GM12878 (cell line): ENCODE measurements at regions not wholly inside any gene's neighbourhood (a gene's known extent, or its start where the extent isn't known, plus 50 kb on each side); places are given as distances from the start of the nearest gene placed in this dataset.

Source experiments
- ATAC-seq: fragments of 200-7000 bp; cut with Tn5 transposase; 3 replicates; pipeline ENCODE4 v1.9.1; 2020; ENCODE audit warnings: mild to moderate bottlenecking, moderate library complexity
- BruUV-seq: library from RNA; stranded (reverse); fragments of 400-500 nt; replicated peaks from 2 replicates; lab custom pipeline; 2021; lab: Mats Ljungman, UMichigan
- CTCF ChIA-PET: fragments of 300-600 bp; sonication (Branson Sonifier 250); formaldehyde crosslinking; extraction: SDS; loops from one replicate; lab custom pipeline; 2021; ENCODE audit warnings: inconsistent platforms; lab: Yijun Ruan, JAX
- POLR2A ChIA-PET: fragments of 350-600 bp; formaldehyde crosslinking; extraction: SDS; loops from one replicate; lab custom pipeline; 2021; ENCODE audit warnings: inconsistent platforms; lab: Charles Lee
- RAD21 ChIA-PET: fragments of 300-600 bp; sonication (Branson Sonifier 250); formaldehyde crosslinking; loops from one replicate; lab custom pipeline; 2023; ENCODE audit warnings: antibody characterized with exemption; ENCODE audit not compliant: unreplicated experiment; lab: Charles Lee
- SMC1A ChIA-PET: fragments of 300-600 bp; sonication (Branson Sonifier 250); formaldehyde crosslinking; loops from one replicate; lab custom pipeline; 2023; ENCODE audit not compliant: unreplicated experiment, uncharacterized antibody; lab: Charles Lee
- DNase-seq: peaks from one replicate; pipeline ENCODE4 v3.0.0-alpha.2; 2011; ENCODE audit warnings: low read depth, low spot score
- FAIRE-seq: peaks from 3 replicates; lab custom pipeline; 2011; peaks lifted over from hg19 to GRCh38; lab: Jason Lieb, UNC
- H2AFZ ChIP-seq: 2 replicates; pipeline ENCODE4 v1.6.0; 2011; ENCODE audit warnings: low read depth, low read length, control low read depth; ENCODE audit not compliant: control insufficient read depth
- H3K27ac ChIP-seq: 2 replicates; pipeline ENCODE4 v1.5.1; 2011; ENCODE audit warnings: control low read depth; ENCODE audit not compliant: control insufficient read depth, insufficient read depth
- H3K27me3 ChIP-seq, 2 experiments: replicated peaks in 1 of 2; 2 replicates each; pipeline versions ENCODE4 v1.6.0 to v1.6.1; 2011; ENCODE audit warnings: low read length in 1 of 2; ENCODE audit not compliant: control insufficient read depth in 2 of 2, insufficient read depth in 2 of 2
- H3K36me3 ChIP-seq, 2 experiments: 2 replicates each; pipeline ENCODE4 v1.5.1; 2011; ENCODE audit warnings: low read length in 1 of 2; ENCODE audit not compliant: control insufficient read depth in 2 of 2, insufficient read depth in 2 of 2
- H3K4me1 ChIP-seq: 2 replicates; pipeline ENCODE4 v1.6.1; 2011; ENCODE audit warnings: mild to moderate bottlenecking, low read length, moderate library complexity, mixed read lengths; ENCODE audit not compliant: control insufficient read depth, insufficient read depth
- H3K4me2 ChIP-seq: 2 replicates; pipeline ENCODE4 v1.6.0; 2011; ENCODE audit warnings: control low read depth; ENCODE audit not compliant: control insufficient read depth, insufficient read depth
- H3K4me3 ChIP-seq: fragments of 200-600 bp; sonication (generic); 2 replicates; pipeline ENCODE4 v1.5.1; 2016
- H3K79me2 ChIP-seq: 2 replicates; pipeline ENCODE4 v1.6.0; 2011; ENCODE audit warnings: low read length; ENCODE audit not compliant: control insufficient read depth, insufficient read depth
- H3K9ac ChIP-seq: 2 replicates; pipeline ENCODE4 v1.8.0; 2011; ENCODE audit warnings: low read length, control low read depth, mixed read lengths; ENCODE audit not compliant: control insufficient read depth, insufficient read depth
- H3K9me3 ChIP-seq: replicated peaks from 3 replicates; pipeline ENCODE4 v1.5.1; 2011; ENCODE audit warnings: mild to moderate bottlenecking, low read length; ENCODE audit not compliant: control insufficient read depth, insufficient read depth
- H4K20me1 ChIP-seq: 2 replicates; pipeline ENCODE4 v1.6.0; 2011; ENCODE audit not compliant: control insufficient read depth, insufficient read depth
- ASH2L ChIP-seq: fragments of 300-600, 200-600 bp; sonication (generic); IDR thresholded peaks from 2 replicates; pipeline ENCODE4 v1.6.1; 2017; ENCODE audit warnings: low read depth, mild to moderate bottlenecking, borderline replicate concordance
- CHD4 ChIP-seq: fragments of 200-600 bp; sonication (generic); IDR thresholded peaks from 2 replicates; pipeline ENCODE4 v1.6.1; 2016; ENCODE audit warnings: mild to moderate bottlenecking
- CREM ChIP-seq: IDR thresholded peaks from 2 replicates; pipeline ENCODE4 v1.6.1; 2014; ENCODE audit warnings: antibody characterized with exemption, low read depth
- EED ChIP-seq: sonication (generic); IDR thresholded peaks from 2 replicates; pipeline ENCODE4 v1.6.1; 2016; ENCODE audit warnings: antibody characterized with exemption, low read depth
- HDAC6 ChIP-seq: fragments of 200-600 bp; sonication (generic); IDR thresholded peaks from one replicate; pipeline ENCODE4 v1.8.0; 2017; ENCODE audit warnings: antibody characterized with exemption; ENCODE audit not compliant: unreplicated experiment
- KLF5 ChIP-seq: fragments of 450-650 bp; IDR thresholded peaks from 2 replicates; pipeline ENCODE4 v1.6.1; 2014; ENCODE audit warnings: mild to moderate bottlenecking; ENCODE audit not compliant: partially characterized antibody
- MTA2 ChIP-seq: fragments of 450-650 bp; IDR thresholded peaks from 2 replicates; pipeline ENCODE4 v1.6.1; 2016; ENCODE audit warnings: low read depth, mild to moderate bottlenecking, moderate library complexity
- NRF1 ChIP-seq: conservative IDR thresholded peaks from 2 replicates; pipeline ENCODE4 v1.6.1; 2011; ENCODE audit warnings: mild to moderate bottlenecking, low read depth, low read length, improper control_type of control experiment
- PAX5 ChIP-seq: IDR thresholded peaks from 2 replicates; pipeline ENCODE4 v1.6.1; 2011; ENCODE audit warnings: low read depth, low read length, borderline replicate concordance
- SIX5 ChIP-seq: IDR thresholded peaks from 2 replicates; pipeline ENCODE4 v1.6.1; 2011; ENCODE audit warnings: mild to moderate bottlenecking, low read depth, low read length, moderate library complexity; ENCODE audit not compliant: severe bottlenecking
- TCF7 ChIP-seq: IDR thresholded peaks from 2 replicates; pipeline ENCODE4 v1.6.1; 2014; ENCODE audit warnings: antibody characterized with exemption, borderline replicate concordance
- ZBED1 ChIP-seq: IDR thresholded peaks from 2 replicates; pipeline ENCODE4 v1.6.1; 2016; ENCODE audit warnings: borderline replicate concordance
- whole genome bisulfite sequencing: methylation state at CpG from one replicate; pipeline ENCODE4 v1.1.6; 2016; ENCODE audit warnings: low lambda C conversion rate; ENCODE audit not compliant: insufficient replicate concordance, insufficient coverage; ENCODE audit errors: missing lambda C conversion rate; 5-methylcytosine and 5-hydroxymethylcytosine counted together
- in situ Hi-C: fragments of 300-500 bp; cut with MboI; formaldehyde crosslinking; loops from 9 replicates; pipeline ENCODE4 v1.14.3; 2018; ENCODE audit warnings: mixed read lengths
- intact Hi-C: fragments of 100-400 bp; cut with micrococcal nuclease; formaldehyde crosslinking; loops from one replicate; pipeline ENCODE4 v1.14.2; 2022; ENCODE audit not compliant: unreplicated experiment
- TF ChIP-seq, protein P1 (sequence below): fragments of 450-650 bp; IDR thresholded peaks from 2 replicates; pipeline ENCODE4 v1.6.1; 2018; ENCODE audit warnings: mild to moderate bottlenecking, low read depth, moderate library complexity; ENCODE audit not compliant: partially characterized antibody
- TF ChIP-seq, protein P2 (sequence below): IDR thresholded peaks from 2 replicates; pipeline ENCODE4 v1.6.1; 2012; ENCODE audit warnings: improper control_type of control experiment, low read depth, low read length; ENCODE audit not compliant: insufficient replicate concordance
- TF ChIP-seq, protein P3 (sequence below): IDR thresholded peaks from 2 replicates; pipeline ENCODE4 v1.6.1; 2011; ENCODE audit warnings: borderline replicate concordance, low read depth, mild to moderate bottlenecking, moderate library complexity, low read length; ENCODE audit not compliant: insufficient read depth, poor library complexity, severe bottlenecking

DNA sequence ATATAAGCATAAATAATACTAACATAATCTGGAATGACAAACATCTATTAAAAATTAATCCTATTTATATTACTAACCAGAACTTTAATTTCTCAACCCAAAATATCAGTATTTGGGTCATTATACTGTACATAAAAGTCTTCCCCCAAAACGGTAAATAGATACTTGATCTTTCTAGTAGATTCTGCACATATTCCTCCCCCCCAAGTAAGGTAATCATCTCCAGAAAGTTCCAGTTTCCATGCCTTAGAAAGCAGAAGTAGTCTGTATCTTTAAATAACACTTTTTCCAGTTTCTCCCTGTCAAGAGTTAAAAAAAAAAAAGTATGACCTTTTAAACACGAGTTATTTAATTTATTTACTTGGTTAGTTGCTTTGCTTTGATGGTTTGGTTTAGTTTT, 150.7 kb upstream of the MB21D2 start:
- ChIA-PET SMC1A (no interaction called here), POLR2A (no interaction called here), RAD21 (no interaction called here)
- Histone ChIP-seq H3K79me2 (no peaks in the 10 kb centered on the region), H3K4me1 (no peaks in the 10 kb centered on the region), H3K27ac (no peak overlapping the region), H3K9ac (no peak overlapping the region)
- no peak for DNase-seq
- in situ Hi-C loops = no loop called here
- no peak for TF ChIP-seq SIX5
- TF ChIP-seq CHD4 = no peak
- TF ChIP-seq CREM = no peak
- TF ChIP-seq ZBED1 = no peak
- TF ChIP-seq EED = no peak
- TF ChIP-seq NRF1 = no peak
- no peak for TF ChIP-seq ASH2L
- no peak for TF ChIP-seq MTA2
- TF ChIP-seq, protein P1, sequence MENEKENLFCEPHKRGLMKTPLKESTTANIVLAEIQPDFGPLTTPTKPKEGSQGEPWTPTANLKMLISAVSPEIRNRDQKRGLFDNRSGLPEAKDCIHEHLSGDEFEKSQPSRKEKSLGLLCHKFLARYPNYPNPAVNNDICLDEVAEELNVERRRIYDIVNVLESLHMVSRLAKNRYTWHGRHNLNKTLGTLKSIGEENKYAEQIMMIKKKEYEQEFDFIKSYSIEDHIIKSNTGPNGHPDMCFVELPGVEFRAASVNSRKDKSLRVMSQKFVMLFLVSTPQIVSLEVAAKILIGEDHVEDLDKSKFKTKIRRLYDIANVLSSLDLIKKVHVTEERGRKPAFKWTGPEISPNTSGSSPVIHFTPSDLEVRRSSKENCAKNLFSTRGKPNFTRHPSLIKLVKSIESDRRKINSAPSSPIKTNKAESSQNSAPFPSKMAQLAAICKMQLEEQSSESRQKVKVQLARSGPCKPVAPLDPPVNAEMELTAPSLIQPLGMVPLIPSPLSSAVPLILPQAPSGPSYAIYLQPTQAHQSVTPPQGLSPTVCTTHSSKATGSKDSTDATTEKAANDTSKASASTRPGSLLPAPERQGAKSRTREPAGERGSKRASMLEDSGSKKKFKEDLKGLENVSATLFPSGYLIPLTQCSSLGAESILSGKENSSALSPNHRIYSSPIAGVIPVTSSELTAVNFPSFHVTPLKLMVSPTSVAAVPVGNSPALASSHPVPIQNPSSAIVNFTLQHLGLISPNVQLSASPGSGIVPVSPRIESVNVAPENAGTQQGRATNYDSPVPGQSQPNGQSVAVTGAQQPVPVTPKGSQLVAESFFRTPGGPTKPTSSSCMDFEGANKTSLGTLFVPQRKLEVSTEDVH = no peak
- no peak for TF ChIP-seq PAX5
- TF ChIP-seq, protein P2, sequence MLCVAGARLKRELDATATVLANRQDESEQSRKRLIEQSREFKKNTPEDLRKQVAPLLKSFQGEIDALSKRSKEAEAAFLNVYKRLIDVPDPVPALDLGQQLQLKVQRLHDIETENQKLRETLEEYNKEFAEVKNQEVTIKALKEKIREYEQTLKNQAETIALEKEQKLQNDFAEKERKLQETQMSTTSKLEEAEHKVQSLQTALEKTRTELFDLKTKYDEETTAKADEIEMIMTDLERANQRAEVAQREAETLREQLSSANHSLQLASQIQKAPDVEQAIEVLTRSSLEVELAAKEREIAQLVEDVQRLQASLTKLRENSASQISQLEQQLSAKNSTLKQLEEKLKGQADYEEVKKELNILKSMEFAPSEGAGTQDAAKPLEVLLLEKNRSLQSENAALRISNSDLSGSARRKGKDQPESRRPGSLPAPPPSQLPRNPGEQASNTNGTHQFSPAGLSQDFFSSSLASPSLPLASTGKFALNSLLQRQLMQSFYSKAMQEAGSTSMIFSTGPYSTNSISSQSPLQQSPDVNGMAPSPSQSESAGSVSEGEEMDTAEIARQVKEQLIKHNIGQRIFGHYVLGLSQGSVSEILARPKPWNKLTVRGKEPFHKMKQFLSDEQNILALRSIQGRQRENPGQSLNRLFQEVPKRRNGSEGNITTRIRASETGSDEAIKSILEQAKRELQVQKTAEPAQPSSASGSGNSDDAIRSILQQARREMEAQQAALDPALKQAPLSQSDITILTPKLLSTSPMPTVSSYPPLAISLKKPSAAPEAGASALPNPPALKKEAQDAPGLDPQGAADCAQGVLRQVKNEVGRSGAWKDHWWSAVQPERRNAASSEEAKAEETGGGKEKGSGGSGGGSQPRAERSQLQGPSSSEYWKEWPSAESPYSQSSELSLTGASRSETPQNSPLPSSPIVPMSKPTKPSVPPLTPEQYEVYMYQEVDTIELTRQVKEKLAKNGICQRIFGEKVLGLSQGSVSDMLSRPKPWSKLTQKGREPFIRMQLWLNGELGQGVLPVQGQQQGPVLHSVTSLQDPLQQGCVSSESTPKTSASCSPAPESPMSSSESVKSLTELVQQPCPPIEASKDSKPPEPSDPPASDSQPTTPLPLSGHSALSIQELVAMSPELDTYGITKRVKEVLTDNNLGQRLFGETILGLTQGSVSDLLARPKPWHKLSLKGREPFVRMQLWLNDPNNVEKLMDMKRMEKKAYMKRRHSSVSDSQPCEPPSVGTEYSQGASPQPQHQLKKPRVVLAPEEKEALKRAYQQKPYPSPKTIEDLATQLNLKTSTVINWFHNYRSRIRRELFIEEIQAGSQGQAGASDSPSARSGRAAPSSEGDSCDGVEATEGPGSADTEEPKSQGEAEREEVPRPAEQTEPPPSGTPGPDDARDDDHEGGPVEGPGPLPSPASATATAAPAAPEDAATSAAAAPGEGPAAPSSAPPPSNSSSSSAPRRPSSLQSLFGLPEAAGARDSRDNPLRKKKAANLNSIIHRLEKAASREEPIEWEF = no peak
- TF ChIP-seq, protein P3, sequence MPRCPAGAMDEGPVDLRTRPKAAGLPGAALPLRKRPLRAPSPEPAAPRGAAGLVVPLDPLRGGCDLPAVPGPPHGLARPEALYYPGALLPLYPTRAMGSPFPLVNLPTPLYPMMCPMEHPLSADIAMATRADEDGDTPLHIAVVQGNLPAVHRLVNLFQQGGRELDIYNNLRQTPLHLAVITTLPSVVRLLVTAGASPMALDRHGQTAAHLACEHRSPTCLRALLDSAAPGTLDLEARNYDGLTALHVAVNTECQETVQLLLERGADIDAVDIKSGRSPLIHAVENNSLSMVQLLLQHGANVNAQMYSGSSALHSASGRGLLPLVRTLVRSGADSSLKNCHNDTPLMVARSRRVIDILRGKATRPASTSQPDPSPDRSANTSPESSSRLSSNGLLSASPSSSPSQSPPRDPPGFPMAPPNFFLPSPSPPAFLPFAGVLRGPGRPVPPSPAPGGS = no peak
- TF ChIP-seq TCF7 = no peak
- TF ChIP-seq KLF5 = no peak
- no peak for TF ChIP-seq HDAC6
- TF ChIP-seq, all 136 proteins: peak for 0
- ATAC-seq (no peak), FAIRE-seq (no peak)
- CTCF ChIA-PET = no interaction called here
- 13% methylated on average over 2 of the region's 2 CpGs for WGBS
- H2AFZ ChIP-seq = no peak overlapping the region
- no peaks in the 10 kb centered on the region for H3K27me3 ChIP-seq
- H3K4me2 ChIP-seq = no peak overlapping the region
- intact Hi-C loops = no loop called here
- no peak overlapping the region for H3K4me3 ChIP-seq
- BruUV-seq = no TSS peak
- no peaks in the 10 kb centered on the region for H3K9me3 ChIP-seq
- no peaks in the 10 kb centered on the region for H3K36me3 ChIP-seq
- no peaks in the 10 kb centered on the region for H4K20me1 ChIP-seq
